MM.1S (cell line): ENCODE measurements at regions not wholly inside any gene's neighbourhood (a gene's known extent, or its start where the extent isn't known, plus 50 kb on each side); places are given as distances from the start of the nearest gene placed in this dataset.

ENCODE experiments used
- CTCF ChIP-seq: fragments of 300-600 bp; sonication (generic); IDR thresholded peaks from 2 replicates; pipeline ENCODE4 v1.5.1; 2016; ENCODE audit warnings: antibody characterized with exemption, low read length, mixed read lengths
- EZH2 ChIP-seq: fragments of 300-600 bp; sonication (generic); optimal IDR thresholded peaks from 2 replicates; pipeline ENCODE3; 2017; ENCODE audit warnings: low read depth, mild to moderate bottlenecking, antibody characterized with exemption, low read length, mixed read lengths

GRCh38 chr21:22311741-22312462, 1313.7 kb downstream of the NCAM2 start:
- TF ChIP-seq CTCF (no peak), EZH2 (no peak)
